HUES6 (cell line): ENCODE measurements at regions not wholly inside any gene's neighbourhood (a gene's known extent, or its start where the extent isn't known, plus 50 kb on each side); places are given as distances from the start of the nearest gene placed in this dataset.
"Not testable (repeated sequence)": the region's sequence is repeated elsewhere in the genome, so short reads cannot be mapped to it uniquely, and the experiment has no call there.

Experiments
- H3K27ac ChIP-seq: 2 replicates; pipeline ENCODE4 v1.7.0; 2013; ENCODE audit warnings: low read depth, mild to moderate bottlenecking, low read length, inconsistent platforms
- H3K27me3 ChIP-seq: 2 replicates; pipeline ENCODE4 v1.6.1; 2013; ENCODE audit warnings: low read length; ENCODE audit not compliant: control insufficient read depth, insufficient read depth
- H3K36me3 ChIP-seq: 2 replicates; pipeline ENCODE4 v1.6.1; 2013; ENCODE audit warnings: low read length; ENCODE audit not compliant: control insufficient read depth, insufficient read depth
- H3K4me1 ChIP-seq: 2 replicates; pipeline ENCODE4 v1.6.1; 2013; ENCODE audit warnings: low read length; ENCODE audit not compliant: control insufficient read depth, insufficient read depth
- H3K4me3 ChIP-seq: 2 replicates; pipeline ENCODE4 v1.5.1; 2013; ENCODE audit warnings: low read depth, low read length
- H3K9ac ChIP-seq: one replicate; pipeline ENCODE4 v1.6.1; 2013; ENCODE audit warnings: mild to moderate bottlenecking, low read length
- H3K9me3 ChIP-seq: 2 replicates; pipeline ENCODE4 v1.6.1; 2013; ENCODE audit warnings: low read depth, low read length; ENCODE audit not compliant: control insufficient read depth, insufficient read depth

- not testable (repeated sequence) for H3K27me3 ChIP-seq, H3K27ac ChIP-seq, H3K36me3 ChIP-seq, H3K4me3 ChIP-seq, H3K9ac ChIP-seq
- Histone ChIP-seq H3K9me3 (peaks cover 21% of the 10 kb centered on the region; the same call in 1 of the 2 replicates), H3K4me1 (peaks cover 11% of the 10 kb centered on the region; the same call in 1 of the 2 replicates)
These were observed 188.7 kb upstream of the NDUFV2 start for GRCh38 chr18:8913606-8914403.

GRCh38 chr18:8914404-8915264, 187.9 kb upstream of the NDUFV2 start:
- Histone ChIP-seq H3K9me3 (peaks cover 20% of the 10 kb centered on the region; the same call in 1 of the 2 replicates), H3K4me1 (peaks cover 11% of the 10 kb centered on the region; the same call in 1 of the 2 replicates)
- H3K4me3 ChIP-seq, H3K27ac ChIP-seq, H3K9ac ChIP-seq, H3K36me3 ChIP-seq, H3K27me3 ChIP-seq: not testable (repeated sequence)

- not testable (repeated sequence) for H3K36me3 ChIP-seq, H3K27ac ChIP-seq, H3K4me1 ChIP-seq, H3K9ac ChIP-seq, H3K27me3 ChIP-seq, H3K9me3 ChIP-seq, H3K4me3 ChIP-seq
These were observed 181.4 kb upstream of the NDUFV2 start for GRCh38 chr18:8920856-8921787.

- Histone ChIP-seq H3K4me1 (peaks cover 9% of the 10 kb centered on the region), H3K9ac (no peak overlapping the region), H3K27ac (no peak overlapping the region), H3K27me3 (no peaks in the 10 kb centered on the region), H3K36me3 (no peaks in the 10 kb centered on the region), H3K9me3 (peaks cover 44% of the 10 kb centered on the region), H3K4me3 (no peak overlapping the region)
These were observed 176.0 kb upstream of the NDUFV2 start for GRCh38 chr18:8926464-8926863.

- peaks cover 49% of the 10 kb centered on the region for H3K9me3 ChIP-seq
- no peak overlapping the region for H3K9ac ChIP-seq
- peaks cover 11% of the 10 kb centered on the region for H3K4me1 ChIP-seq
- no peak overlapping the region for H3K4me3 ChIP-seq
- no peak overlapping the region for H3K27ac ChIP-seq
- H3K36me3 ChIP-seq = no peaks in the 10 kb centered on the region
- no peaks in the 10 kb centered on the region for H3K27me3 ChIP-seq
These were observed 174.5 kb upstream of the NDUFV2 start for GRCh38 chr18:8928044-8928443.

- peaks cover 11% of the 10 kb centered on the region for H3K4me1 ChIP-seq
- H3K4me3 ChIP-seq = no peak overlapping the region
- no peaks in the 10 kb centered on the region for H3K27me3 ChIP-seq
- H3K36me3 ChIP-seq = no peaks in the 10 kb centered on the region
- H3K27ac ChIP-seq = no peak overlapping the region
- H3K9ac ChIP-seq = no peak overlapping the region
- peaks cover 59% of the 10 kb centered on the region for H3K9me3 ChIP-seq
These were observed 173.4 kb upstream of the NDUFV2 start for GRCh38 chr18:8928847-8929780.

GRCh38 chr18:8930990-8931616, 171.4 kb upstream of the NDUFV2 start:
- peaks cover 11% of the 10 kb centered on the region for H3K4me1 ChIP-seq
- no peaks in the 10 kb centered on the region for H3K27me3 ChIP-seq
- H3K4me3 ChIP-seq = no peak overlapping the region
- H3K9ac ChIP-seq = no peak overlapping the region
- H3K36me3 ChIP-seq = no peaks in the 10 kb centered on the region
- H3K27ac ChIP-seq = peak overlapping the region; percentile 1; the same call in 1 of the 2 replicates
- peaks cover 59% of the 10 kb centered on the region for H3K9me3 ChIP-seq

GRCh38 chr18:8932866-8933265, 169.6 kb upstream of the NDUFV2 start:
- no peak overlapping the region for H3K4me3 ChIP-seq
- no peaks in the 10 kb centered on the region for H3K27me3 ChIP-seq
- no peak overlapping the region for H3K9ac ChIP-seq
- no peaks in the 10 kb centered on the region for H3K36me3 ChIP-seq
- peaks cover 25% of the 10 kb centered on the region for H3K4me1 ChIP-seq
- peaks cover 46% of the 10 kb centered on the region for H3K9me3 ChIP-seq
- H3K27ac ChIP-seq = no peak overlapping the region

- Histone ChIP-seq H3K9ac (no peak overlapping the region), H3K27ac (no peak overlapping the region), H3K36me3 (no peaks in the 10 kb centered on the region), H3K9me3 (peaks cover 40% of the 10 kb centered on the region), H3K4me3 (no peak overlapping the region), H3K27me3 (no peaks in the 10 kb centered on the region), H3K4me1 (peaks cover 28% of the 10 kb centered on the region)
These were observed 168.7 kb upstream of the NDUFV2 start for GRCh38 chr18:8933714-8934284.
